Neural cell (in vitro differentiated cells): ENCODE measurements at regions not wholly inside any gene's neighbourhood (a gene's known extent, or its start where the extent isn't known, plus 50 kb on each side); places are given as distances from the start of the nearest gene placed in this dataset.

Experiments used
- EP300 ChIP-seq: fragments of 450-650 bp; conservative IDR thresholded peaks from 2 replicates; pipeline ENCODE4 v1.6.1; 2014; ENCODE audit warnings: antibody characterized with exemption, mild to moderate bottlenecking, moderate library complexity; ENCODE audit not compliant: poor library complexity, severe bottlenecking
- EZH2 ChIP-seq: fragments of 200-600, 300-800 bp; shearing (Covaris generic), sonication (generic); IDR thresholded peaks from 2 replicates; pipeline ENCODE4 v1.6.1; 2014; ENCODE audit warnings: antibody characterized with exemption, low read length, borderline replicate concordance, mild to moderate bottlenecking; ENCODE audit not compliant: insufficient read depth, poor library complexity, severe bottlenecking
- POLR2AphosphoS5 ChIP-seq: IDR thresholded peaks from 2 replicates; pipeline ENCODE4 v1.6.1; 2012
- RAD21 ChIP-seq: fragments of 450-650 bp; conservative IDR thresholded peaks from 2 replicates; pipeline ENCODE4 v1.6.1; 2014; ENCODE audit warnings: antibody characterized with exemption, mild to moderate bottlenecking, moderate library complexity
- TAF1 ChIP-seq: IDR thresholded peaks from 2 replicates; pipeline ENCODE4 v1.6.1; 2012; ENCODE audit warnings: low read depth
- TF ChIP-seq, protein P1 (sequence below): fragments of 450-650 bp; IDR thresholded peaks from 2 replicates; pipeline ENCODE4 v1.5.1; 2014; ENCODE audit warnings: antibody characterized with exemption, mild to moderate bottlenecking, moderate library complexity; ENCODE audit not compliant: poor library complexity, severe bottlenecking
- TF ChIP-seq, protein P2 (sequence below): IDR thresholded peaks from 2 replicates; pipeline ENCODE4 v1.6.1; 2012; ENCODE audit warnings: borderline replicate concordance

DNA sequence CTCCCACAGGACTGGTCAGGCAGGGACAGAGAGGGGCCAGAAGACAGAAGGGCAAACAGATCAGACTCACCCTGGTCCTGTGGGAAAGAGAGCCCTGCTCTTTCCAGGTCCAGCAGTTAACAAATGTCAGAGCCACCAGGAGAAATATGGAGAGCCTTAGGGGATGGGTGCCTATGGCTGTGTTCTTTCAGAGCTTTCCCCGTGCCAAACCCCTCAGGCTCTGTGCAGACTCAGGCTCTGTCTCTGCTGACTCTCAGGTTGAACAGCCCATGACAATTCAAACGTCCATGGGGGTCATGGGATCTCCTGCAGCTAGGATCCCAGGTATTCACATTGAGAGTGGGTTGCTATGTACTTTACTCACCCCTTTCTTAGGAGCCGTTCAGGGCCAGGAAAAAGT, 120.8 kb upstream of the ERBB4 start:
- TF ChIP-seq EZH2 (no peak), RAD21 (no peak), EP300 (no peak), POLR2AphosphoS5 (no peak), TAF1 (no peak)
- TF ChIP-seq, protein P1, sequence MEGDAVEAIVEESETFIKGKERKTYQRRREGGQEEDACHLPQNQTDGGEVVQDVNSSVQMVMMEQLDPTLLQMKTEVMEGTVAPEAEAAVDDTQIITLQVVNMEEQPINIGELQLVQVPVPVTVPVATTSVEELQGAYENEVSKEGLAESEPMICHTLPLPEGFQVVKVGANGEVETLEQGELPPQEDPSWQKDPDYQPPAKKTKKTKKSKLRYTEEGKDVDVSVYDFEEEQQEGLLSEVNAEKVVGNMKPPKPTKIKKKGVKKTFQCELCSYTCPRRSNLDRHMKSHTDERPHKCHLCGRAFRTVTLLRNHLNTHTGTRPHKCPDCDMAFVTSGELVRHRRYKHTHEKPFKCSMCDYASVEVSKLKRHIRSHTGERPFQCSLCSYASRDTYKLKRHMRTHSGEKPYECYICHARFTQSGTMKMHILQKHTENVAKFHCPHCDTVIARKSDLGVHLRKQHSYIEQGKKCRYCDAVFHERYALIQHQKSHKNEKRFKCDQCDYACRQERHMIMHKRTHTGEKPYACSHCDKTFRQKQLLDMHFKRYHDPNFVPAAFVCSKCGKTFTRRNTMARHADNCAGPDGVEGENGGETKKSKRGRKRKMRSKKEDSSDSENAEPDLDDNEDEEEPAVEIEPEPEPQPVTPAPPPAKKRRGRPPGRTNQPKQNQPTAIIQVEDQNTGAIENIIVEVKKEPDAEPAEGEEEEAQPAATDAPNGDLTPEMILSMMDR: no peak
- TF ChIP-seq, protein P2, sequence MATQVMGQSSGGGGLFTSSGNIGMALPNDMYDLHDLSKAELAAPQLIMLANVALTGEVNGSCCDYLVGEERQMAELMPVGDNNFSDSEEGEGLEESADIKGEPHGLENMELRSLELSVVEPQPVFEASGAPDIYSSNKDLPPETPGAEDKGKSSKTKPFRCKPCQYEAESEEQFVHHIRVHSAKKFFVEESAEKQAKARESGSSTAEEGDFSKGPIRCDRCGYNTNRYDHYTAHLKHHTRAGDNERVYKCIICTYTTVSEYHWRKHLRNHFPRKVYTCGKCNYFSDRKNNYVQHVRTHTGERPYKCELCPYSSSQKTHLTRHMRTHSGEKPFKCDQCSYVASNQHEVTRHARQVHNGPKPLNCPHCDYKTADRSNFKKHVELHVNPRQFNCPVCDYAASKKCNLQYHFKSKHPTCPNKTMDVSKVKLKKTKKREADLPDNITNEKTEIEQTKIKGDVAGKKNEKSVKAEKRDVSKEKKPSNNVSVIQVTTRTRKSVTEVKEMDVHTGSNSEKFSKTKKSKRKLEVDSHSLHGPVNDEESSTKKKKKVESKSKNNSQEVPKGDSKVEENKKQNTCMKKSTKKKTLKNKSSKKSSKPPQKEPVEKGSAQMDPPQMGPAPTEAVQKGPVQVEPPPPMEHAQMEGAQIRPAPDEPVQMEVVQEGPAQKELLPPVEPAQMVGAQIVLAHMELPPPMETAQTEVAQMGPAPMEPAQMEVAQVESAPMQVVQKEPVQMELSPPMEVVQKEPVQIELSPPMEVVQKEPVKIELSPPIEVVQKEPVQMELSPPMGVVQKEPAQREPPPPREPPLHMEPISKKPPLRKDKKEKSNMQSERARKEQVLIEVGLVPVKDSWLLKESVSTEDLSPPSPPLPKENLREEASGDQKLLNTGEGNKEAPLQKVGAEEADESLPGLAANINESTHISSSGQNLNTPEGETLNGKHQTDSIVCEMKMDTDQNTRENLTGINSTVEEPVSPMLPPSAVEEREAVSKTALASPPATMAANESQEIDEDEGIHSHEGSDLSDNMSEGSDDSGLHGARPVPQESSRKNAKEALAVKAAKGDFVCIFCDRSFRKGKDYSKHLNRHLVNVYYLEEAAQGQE: no peak
